ENCODE measurements at regions not wholly inside any gene's neighbourhood (a gene's known extent, or its start where the extent isn't known, plus 50 kb on each side); places are given as distances from the start of the nearest gene placed in this dataset.

- TF ChIP-seq CTCF (optimal IDR thresholded peaks at IDR 0.05 in 1 of 3, IDR thresholded peaks at IDR 0.05 in 1 of 3, conservative IDR thresholded peaks at IDR 0.05 in 1 of 3; ENCODE audit: extremely low read depth in 1 of 3, insufficient read depth in 2 of 3, low read length in 3 of 3): no peak
- TF ChIP-seq EZH2 (IDR thresholded peaks at IDR 0.05; ENCODE audit: low read length): no peak
Observed at GRCh38 chr12:30485230-30485890, 210.3 kb downstream of the IPO8 start.

All from keratinocyte (primary cell).